Loucy (cell line): ENCODE measurements at regions not wholly inside any gene's neighbourhood (a gene's known extent, or its start where the extent isn't known, plus 50 kb on each side); places are given as distances from the start of the nearest gene placed in this dataset.

Source experiments
- H2AFZ ChIP-seq: fragments of 200-600 bp; sonication (generic); 2 replicates; pipeline ENCODE4 v1.6.0; 2016; ENCODE audit warnings: antibody characterized with exemption, mild to moderate bottlenecking, low read length, moderate library complexity
- H3F3A ChIP-seq: fragments of 200-600 bp; 2 replicates; pipeline ENCODE4 v1.6.0; 2016; ENCODE audit warnings: antibody characterized with exemption, low read depth, mild to moderate bottlenecking
- H3K27me3 ChIP-seq: fragments of 200-600 bp; sonication (generic); 2 replicates; pipeline ENCODE4 v1.6.1; 2014; ENCODE audit warnings: low read length, mild to moderate bottlenecking; ENCODE audit not compliant: insufficient read depth, poor library complexity, severe bottlenecking
- H3K36me3 ChIP-seq: fragments of 200-600 bp; sonication (generic); 2 replicates; pipeline ENCODE4 v1.6.1; 2016; ENCODE audit warnings: low read length; ENCODE audit not compliant: insufficient read depth
- H3K4me1 ChIP-seq: fragments of 200-600 bp; sonication (generic); 2 replicates; pipeline ENCODE4 v1.5.1; 2014; ENCODE audit warnings: low read length, mild to moderate bottlenecking; ENCODE audit not compliant: insufficient read depth, poor library complexity, severe bottlenecking
- H3K4me2 ChIP-seq: fragments of 200-600 bp; sonication (generic); 2 replicates; pipeline ENCODE4 v1.6.0; 2014; ENCODE audit warnings: antibody characterized with exemption, low read length, low read depth, mild to moderate bottlenecking; ENCODE audit not compliant: poor library complexity, severe bottlenecking
- H3K4me3 ChIP-seq: fragments of 200-600 bp; sonication (generic); 2 replicates; pipeline ENCODE4 v1.5.1; 2014; ENCODE audit warnings: low read length, mild to moderate bottlenecking, mixed read lengths; ENCODE audit not compliant: poor library complexity, severe bottlenecking
- H3K79me2 ChIP-seq: fragments of 200-600 bp; sonication (generic); 2 replicates; pipeline ENCODE4 v1.6.1; 2014; ENCODE audit warnings: low read length; ENCODE audit not compliant: insufficient read depth
- H3K9ac ChIP-seq: fragments of 200-600 bp; sonication (generic); 2 replicates; pipeline ENCODE4 v1.6.0; 2014; ENCODE audit warnings: mild to moderate bottlenecking, low read depth, low read length, moderate library complexity; ENCODE audit not compliant: poor library complexity, severe bottlenecking
- H3K9me2 ChIP-seq: fragments of 200-600 bp; sonication (generic); replicated peaks from 2 replicates; pipeline ENCODE4 v1.6.1; 2016; ENCODE audit warnings: low read depth, low read length, mixed read lengths
- H3K9me3 ChIP-seq: fragments of 200-600 bp; sonication (generic); 2 replicates; pipeline ENCODE4 v1.6.1; 2014; ENCODE audit warnings: mild to moderate bottlenecking, antibody characterized with exemption, low read length, low read depth; ENCODE audit not compliant: insufficient read depth
- H4K20me1 ChIP-seq: fragments of 200-600 bp; sonication (generic); 2 replicates; pipeline ENCODE4 v1.6.0; 2014; ENCODE audit warnings: antibody characterized with exemption, low read length, mild to moderate bottlenecking; ENCODE audit not compliant: insufficient read depth, poor library complexity, severe bottlenecking
- EZH2phosphoT487 ChIP-seq: fragments of 200-600 bp; IDR thresholded peaks from 2 replicates; pipeline ENCODE4 v1.6.1; 2018; ENCODE audit warnings: antibody characterized with exemption, mild to moderate bottlenecking, moderate library complexity, borderline replicate concordance
- TF ChIP-seq, protein P1 (sequence below): fragments of 200-600 bp; sonication (generic); conservative IDR thresholded peaks from 2 replicates; pipeline ENCODE4 v1.5.1; 2014; ENCODE audit warnings: mild to moderate bottlenecking, antibody characterized with exemption, low read length

DNA sequence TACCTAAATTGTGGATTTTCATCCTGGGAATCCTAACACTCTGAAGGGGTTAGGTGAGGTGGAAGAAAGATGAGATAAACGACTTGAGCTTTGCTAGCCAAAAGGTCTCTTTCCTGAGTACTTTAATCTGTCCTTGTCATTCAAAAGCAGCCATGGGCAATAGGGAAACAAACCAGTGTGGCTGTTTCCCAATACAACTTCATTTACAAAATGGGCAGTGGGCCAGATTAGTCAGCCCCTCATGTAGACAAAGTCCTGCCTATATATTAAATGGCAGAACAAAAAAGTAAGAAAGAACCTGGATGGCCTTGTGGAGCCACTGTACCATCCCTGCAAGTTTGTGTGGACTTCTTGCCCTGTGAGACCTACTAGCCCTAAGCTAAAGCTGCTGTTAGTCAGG is 51.0 kb upstream of the NFIL3 start:
- Histone ChIP-seq H3K4me1 (no peaks in the 10 kb centered on the region), H3K36me3 (no peaks in the 10 kb centered on the region), H3K4me2 (no peak overlapping the region), H3K79me2 (no peaks in the 10 kb centered on the region), H2AFZ (no peak overlapping the region), H3F3A (no peaks in the 10 kb centered on the region), H3K27me3 (no peaks in the 10 kb centered on the region), H3K4me3 (no peak overlapping the region), H4K20me1 (no peaks in the 10 kb centered on the region), H3K9ac (no peak overlapping the region), H3K9me3 (no peaks in the 10 kb centered on the region), H3K9me2 (no peaks in the 10 kb centered on the region)
- TF ChIP-seq EZH2phosphoT487 = no peak
- TF ChIP-seq, protein P1, sequence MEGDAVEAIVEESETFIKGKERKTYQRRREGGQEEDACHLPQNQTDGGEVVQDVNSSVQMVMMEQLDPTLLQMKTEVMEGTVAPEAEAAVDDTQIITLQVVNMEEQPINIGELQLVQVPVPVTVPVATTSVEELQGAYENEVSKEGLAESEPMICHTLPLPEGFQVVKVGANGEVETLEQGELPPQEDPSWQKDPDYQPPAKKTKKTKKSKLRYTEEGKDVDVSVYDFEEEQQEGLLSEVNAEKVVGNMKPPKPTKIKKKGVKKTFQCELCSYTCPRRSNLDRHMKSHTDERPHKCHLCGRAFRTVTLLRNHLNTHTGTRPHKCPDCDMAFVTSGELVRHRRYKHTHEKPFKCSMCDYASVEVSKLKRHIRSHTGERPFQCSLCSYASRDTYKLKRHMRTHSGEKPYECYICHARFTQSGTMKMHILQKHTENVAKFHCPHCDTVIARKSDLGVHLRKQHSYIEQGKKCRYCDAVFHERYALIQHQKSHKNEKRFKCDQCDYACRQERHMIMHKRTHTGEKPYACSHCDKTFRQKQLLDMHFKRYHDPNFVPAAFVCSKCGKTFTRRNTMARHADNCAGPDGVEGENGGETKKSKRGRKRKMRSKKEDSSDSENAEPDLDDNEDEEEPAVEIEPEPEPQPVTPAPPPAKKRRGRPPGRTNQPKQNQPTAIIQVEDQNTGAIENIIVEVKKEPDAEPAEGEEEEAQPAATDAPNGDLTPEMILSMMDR = no peak
